ENCODE measurements at regions not wholly inside any gene's neighbourhood (a gene's known extent, or its start where the extent isn't known, plus 50 kb on each side); places are given as distances from the start of the nearest gene placed in this dataset.

GRCh38 chr4:100657187-100657586 is 139.4 kb upstream of the EMCN start:
- no peak overlapping the region for H3K4me2 ChIP-seq (ENCODE audit: low read length)
- no peaks in the 10 kb centered on the region; the same call in 1 of the 2 replicates for H3K9me2 ChIP-seq (ENCODE audit: insufficient read depth)
- no peaks in the 10 kb centered on the region for H3K4me1 ChIP-seq (ENCODE audit: control insufficient read depth in 1 of 2, insufficient read depth in 2 of 2, low read length in 2 of 2)
- no peak overlapping the region for H3K27ac ChIP-seq (ENCODE audit: low read depth, low read length)
- no peak overlapping the region for H3K9ac ChIP-seq (ENCODE audit: low read length)
- BruUV-seq (replicated peaks) = no TSS peak
- ChIA-PET RAD21 (ENCODE audit: low non-redundant PET in 1 of 2, low total read pairs in 2 of 2, uncharacterized antibody in 2 of 2, unreplicated experiment in 2 of 2) (no interaction called here), CTCF (no interaction called here), POLR2A (no interaction called here)
- intact Hi-C loops (cut with micrococcal nuclease) = no loop called here
- no peaks in the 10 kb centered on the region for H3K9me3 ChIP-seq (ENCODE audit: control insufficient read depth in 1 of 2, insufficient read depth in 1 of 2, low read depth in 1 of 2, low read length in 2 of 2)
- no peaks in the 10 kb centered on the region for H4K20me1 ChIP-seq (ENCODE audit: insufficient read depth)
- no peak overlapping the region for H3K4me3 ChIP-seq (replicated peaks in 1 of 2; ENCODE audit: low read depth in 1 of 2, low read length in 2 of 2)
- no peak for TF ChIP-seq ZBTB33 (IDR thresholded peaks at IDR 0.05; ENCODE audit: extremely low read depth, insufficient replicate concordance, low read length)
- TF ChIP-seq YY1 (IDR thresholded peaks at IDR 0.05; ENCODE audit: extremely low read depth, insufficient replicate concordance, low read depth, low read length) = no peak
- no peak for TF ChIP-seq CTCF (IDR thresholded peaks at IDR 0.05 in 2 of 3, conservative IDR thresholded peaks at IDR 0.05 in 1 of 3; ENCODE audit: borderline replicate concordance in 1 of 3, insufficient read depth in 1 of 3, low read depth in 2 of 3, low read length in 2 of 3)
- no peak for DNase-seq (ENCODE audit: low read depth, low spot score)
- ATAC-seq = no peak
- H3K36me3 ChIP-seq (ENCODE audit: control insufficient read depth in 1 of 2, insufficient read depth in 2 of 2, low read length in 2 of 2) = no peaks in the 10 kb centered on the region
- H3K27me3 ChIP-seq (ENCODE audit: insufficient read depth, low read length) = no peaks in the 10 kb centered on the region
- no peaks in the 10 kb centered on the region for H3K79me2 ChIP-seq (ENCODE audit: insufficient read depth, low read length)
- H2AFZ ChIP-seq (ENCODE audit: low read depth, low read length, poor library complexity, severe bottlenecking) = no peak overlapping the region
